Endodermal cell (in vitro differentiated cells): ENCODE measurements at regions not wholly inside any gene's neighbourhood (a gene's known extent, or its start where the extent isn't known, plus 50 kb on each side); places are given as distances from the start of the nearest gene placed in this dataset.
A peak's percentile ranks its signal among the peaks of the same experiment; 100 is the strongest.

Experiments used
- DNase-seq: peaks from one replicate; pipeline ENCODE4 v3.0.0-alpha.2; 2017
- H3K27ac ChIP-seq: 2 replicates; pipeline ENCODE4 v1.5.1; 2013; ENCODE audit warnings: mild to moderate bottlenecking, low read depth, low read length, moderate library complexity
- H3K27me3 ChIP-seq: 2 replicates; pipeline ENCODE4 v1.6.1; 2013; ENCODE audit warnings: mild to moderate bottlenecking, low read length, moderate library complexity; ENCODE audit not compliant: insufficient read depth, control insufficient read depth, poor library complexity, severe bottlenecking
- H3K36me3 ChIP-seq: 2 replicates; pipeline ENCODE4 v1.7.0; 2013; ENCODE audit warnings: mild to moderate bottlenecking, low read length, moderate library complexity; ENCODE audit not compliant: control insufficient read depth, insufficient read depth
- H3K4me1 ChIP-seq: one replicate; pipeline ENCODE4 v1.7.0; 2013; ENCODE audit warnings: low read length; ENCODE audit not compliant: control insufficient read depth, insufficient read depth
- H3K4me3 ChIP-seq: 2 replicates; pipeline ENCODE4 v1.5.1; 2013; ENCODE audit warnings: mild to moderate bottlenecking, low read length, moderate library complexity
- H3K9ac ChIP-seq: 2 replicates; pipeline ENCODE4 v1.6.1; 2013; ENCODE audit warnings: mild to moderate bottlenecking, low read length, moderate library complexity; ENCODE audit not compliant: poor library complexity, severe bottlenecking; ENCODE audit errors: extremely low read depth
- H3K9me3 ChIP-seq: 2 replicates; pipeline ENCODE4 v1.6.1; 2013; ENCODE audit warnings: mild to moderate bottlenecking, low read length, moderate library complexity; ENCODE audit not compliant: control insufficient read depth
- H3K27ac Mint-ChIP-seq: 2 replicates; pipeline ENCODE4 v1.8.0; 2020; ENCODE audit warnings: mixed read lengths
- H3K27me3 Mint-ChIP-seq: 2 replicates; pipeline ENCODE4 v1.8.0; 2021; ENCODE audit warnings: mild to moderate bottlenecking, mixed read lengths; ENCODE audit not compliant: insufficient read depth
- H3K36me3 Mint-ChIP-seq: 2 replicates; pipeline ENCODE4 v1.8.0; 2020; ENCODE audit warnings: low read depth, mixed read lengths
- H3K4me1 Mint-ChIP-seq: 2 replicates; pipeline ENCODE4 v1.8.0; 2020; ENCODE audit warnings: mixed read lengths
- H3K4me3 Mint-ChIP-seq: 2 replicates; pipeline ENCODE4 v1.8.0; 2020; ENCODE audit warnings: mild to moderate bottlenecking, moderate library complexity, mixed read lengths
- H3K9me3 Mint-ChIP-seq: 2 replicates; pipeline ENCODE4 v1.8.0; 2020; ENCODE audit warnings: mild to moderate bottlenecking, mixed read lengths
- WGBS, 2 experiments: methylation state at CpG; one replicate each; pipeline versions ENCODE4 v1.1.5 to v1.1.7; 2013; ENCODE audit warnings: missing lambda C conversion rate in 2 of 2, mixed read lengths in 1 of 2; ENCODE audit not compliant: insufficient coverage in 1 of 2, insufficient read length in 1 of 2; 5-methylcytosine and 5-hydroxymethylcytosine counted together
- TF ChIP-seq, protein P1 (sequence below): fragments of 200-600 bp; sonication (generic); conservative IDR thresholded peaks from 2 replicates; pipeline ENCODE4 v1.5.0; 2021; ENCODE audit warnings: antibody characterized with exemption, mild to moderate bottlenecking

DNA sequence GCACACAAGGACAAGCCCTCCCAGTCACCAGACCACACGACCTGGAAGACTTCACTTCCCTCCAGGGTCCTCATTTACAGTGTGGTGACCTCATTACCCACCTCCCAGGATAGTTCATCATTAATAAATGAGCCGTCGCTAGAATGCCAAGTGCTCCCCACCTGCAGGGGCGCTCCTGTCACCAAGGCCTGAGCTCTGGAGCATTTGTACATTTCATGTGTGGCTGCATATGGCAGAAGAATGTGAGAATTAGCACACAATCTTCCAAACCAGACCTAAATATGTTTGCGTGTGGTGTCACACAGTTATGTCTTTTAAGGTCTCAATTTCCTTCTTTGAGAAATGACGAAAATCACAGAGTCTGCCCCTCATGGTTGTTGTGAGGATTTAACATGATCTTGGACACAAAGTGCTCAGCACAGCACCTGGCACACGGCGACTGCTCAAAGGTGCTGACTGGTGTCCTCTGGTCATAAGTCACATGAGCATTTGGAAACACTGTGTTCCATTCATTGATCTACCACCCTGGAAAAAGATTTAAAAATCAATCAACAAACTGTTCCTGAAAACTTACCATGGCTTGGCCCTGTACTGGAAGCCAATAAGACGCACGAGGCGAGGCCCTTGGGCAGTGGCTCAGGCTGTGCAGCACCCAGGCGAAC, 150.6 kb upstream of the SPACA7 start:
- Mint-ChIP-seq H3K9me3 (no peaks in the 10 kb centered on the region), H3K36me3 (no peaks in the 10 kb centered on the region), H3K27ac (no peak overlapping the region), H3K4me1 (no peaks in the 10 kb centered on the region), H3K4me3 (no peak overlapping the region), H3K27me3 (peaks cover 7% of the 10 kb centered on the region)
- Histone ChIP-seq H3K4me3 (no peak overlapping the region), H3K36me3 (no peaks in the 10 kb centered on the region), H3K9ac (no peak overlapping the region), H3K27me3 (no peaks in the 10 kb centered on the region), H3K9me3 (no peaks in the 10 kb centered on the region), H3K4me1 (no peaks in the 10 kb centered on the region), H3K27ac (no peak overlapping the region)
- 79 to 87% methylated on average over 7 to 12 of the region's 12 CpGs for WGBS, 2 experiments
- TF ChIP-seq, protein P1, sequence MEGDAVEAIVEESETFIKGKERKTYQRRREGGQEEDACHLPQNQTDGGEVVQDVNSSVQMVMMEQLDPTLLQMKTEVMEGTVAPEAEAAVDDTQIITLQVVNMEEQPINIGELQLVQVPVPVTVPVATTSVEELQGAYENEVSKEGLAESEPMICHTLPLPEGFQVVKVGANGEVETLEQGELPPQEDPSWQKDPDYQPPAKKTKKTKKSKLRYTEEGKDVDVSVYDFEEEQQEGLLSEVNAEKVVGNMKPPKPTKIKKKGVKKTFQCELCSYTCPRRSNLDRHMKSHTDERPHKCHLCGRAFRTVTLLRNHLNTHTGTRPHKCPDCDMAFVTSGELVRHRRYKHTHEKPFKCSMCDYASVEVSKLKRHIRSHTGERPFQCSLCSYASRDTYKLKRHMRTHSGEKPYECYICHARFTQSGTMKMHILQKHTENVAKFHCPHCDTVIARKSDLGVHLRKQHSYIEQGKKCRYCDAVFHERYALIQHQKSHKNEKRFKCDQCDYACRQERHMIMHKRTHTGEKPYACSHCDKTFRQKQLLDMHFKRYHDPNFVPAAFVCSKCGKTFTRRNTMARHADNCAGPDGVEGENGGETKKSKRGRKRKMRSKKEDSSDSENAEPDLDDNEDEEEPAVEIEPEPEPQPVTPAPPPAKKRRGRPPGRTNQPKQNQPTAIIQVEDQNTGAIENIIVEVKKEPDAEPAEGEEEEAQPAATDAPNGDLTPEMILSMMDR = peak; percentile 62
- no peak for DNase-seq

- TF ChIP-seq, protein P1 = no peak
- no peak for DNase-seq
- Histone ChIP-seq H3K27ac (no peak overlapping the region), H3K36me3 (no peaks in the 10 kb centered on the region), H3K27me3 (peaks cover 2% of the 10 kb centered on the region), H3K4me1 (no peaks in the 10 kb centered on the region), H3K9ac (no peak overlapping the region), H3K9me3 (no peaks in the 10 kb centered on the region), H3K4me3 (no peak overlapping the region)
- 90 to 91% methylated on average over 7 to 10 of the region's 10 CpGs for WGBS, 2 experiments
- Mint-ChIP-seq H3K4me1 (no peaks in the 10 kb centered on the region), H3K27me3 (peaks cover 14% of the 10 kb centered on the region), H3K4me3 (no peak overlapping the region), H3K9me3 (no peaks in the 10 kb centered on the region), H3K36me3 (no peaks in the 10 kb centered on the region), H3K27ac (no peak overlapping the region)
Observed at GRCh38 chr13:112226320-112227002, 149.7 kb upstream of the SPACA7 start.

DNA sequence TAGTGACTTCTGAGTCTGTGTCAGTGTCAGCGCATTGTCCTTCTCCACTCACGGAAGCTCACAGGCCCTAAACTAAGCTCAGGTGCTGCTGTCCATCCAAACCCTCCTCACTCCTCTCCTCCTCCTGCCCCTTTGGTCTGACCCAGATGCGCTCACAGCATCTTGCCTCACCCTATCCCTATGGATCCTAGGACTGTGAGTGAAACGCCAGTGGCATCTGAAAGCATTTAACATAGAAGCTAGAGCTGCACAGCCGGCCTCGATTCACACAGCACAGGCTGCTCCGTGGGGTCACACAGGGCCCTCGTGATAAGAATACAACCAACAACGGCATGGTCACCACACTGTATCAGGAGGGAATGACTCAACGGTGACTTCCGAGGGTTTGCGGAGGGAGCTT, 149.1 kb upstream of the SPACA7 start:
- H3K27ac Mint-ChIP-seq = no peak overlapping the region
- no peak overlapping the region for H3K4me3 Mint-ChIP-seq
- no peaks in the 10 kb centered on the region for H3K36me3 ChIP-seq
- 84 to 88% methylated on average over 10 to 12 of the region's 12 CpGs for WGBS, 2 experiments
- no peaks in the 10 kb centered on the region for H3K9me3 ChIP-seq
- H3K9me3 Mint-ChIP-seq = no peaks in the 10 kb centered on the region
- TF ChIP-seq, protein P1 = no peak
- H3K27me3 Mint-ChIP-seq = peaks cover 17% of the 10 kb centered on the region
- H3K9ac ChIP-seq = no peak overlapping the region
- H3K4me1 Mint-ChIP-seq = no peaks in the 10 kb centered on the region
- H3K36me3 Mint-ChIP-seq = no peaks in the 10 kb centered on the region
- no peak for DNase-seq
- no peaks in the 10 kb centered on the region for H3K4me1 ChIP-seq
- H3K27ac ChIP-seq = no peak overlapping the region
- H3K4me3 ChIP-seq = no peak overlapping the region
- peaks cover 7% of the 10 kb centered on the region for H3K27me3 ChIP-seq
